ENCODE measurements at regions not wholly inside any gene's neighbourhood (a gene's known extent, or its start where the extent isn't known, plus 50 kb on each side); places are given as distances from the start of the nearest gene placed in this dataset.

- Histone ChIP-seq H4K20me1 (ENCODE audit: low read length) (no peaks in the 10 kb centered on the region), H3K27me3 (ENCODE audit: low read length) (no peaks in the 10 kb centered on the region), H2AFZ (ENCODE audit: low read length) (no peak overlapping the region), H3K27ac (ENCODE audit: low read length) (no peak overlapping the region), H3K9me3 (ENCODE audit: low read length) (peaks cover 16% of the 10 kb centered on the region; the same call in 1 of the 2 replicates), H3K4me1 (ENCODE audit: insufficient read depth, low read length) (no peaks in the 10 kb centered on the region), H3K79me2 (ENCODE audit: low read length) (no peaks in the 10 kb centered on the region), H3K36me3 (ENCODE audit: low read depth, low read length) (no peaks in the 10 kb centered on the region), H3K4me2 (ENCODE audit: low read length) (no peak overlapping the region), H3K4me3 (ENCODE audit: low read length) (no peak overlapping the region), H3K9ac (ENCODE audit: low read length) (no peak overlapping the region), H3K9me2 (replicated peaks; ENCODE audit: low read length) (no peaks in the 10 kb centered on the region), H3F3A (ENCODE audit: low read length, unreplicated experiment) (no peaks in the 10 kb centered on the region)
- no TSS peak for BruUV-seq (replicated peaks)
- ChIA-PET POLR2A (ENCODE audit: unreplicated experiment) (no interaction called here), CTCF (no interaction called here)
- TF ChIP-seq EZH2phosphoT487 (IDR thresholded peaks at IDR 0.05; ENCODE audit: borderline replicate concordance, low read length) (no peak), EZH2 (IDR thresholded peaks at IDR 0.05; ENCODE audit: low read length, unreplicated experiment) (no peak), CTCF (conservative IDR thresholded peaks at IDR 0.05; ENCODE audit: low read depth, low read length) (no peak)
- intact Hi-C loops (cut with micrococcal nuclease), result no loop called here
- ATAC-seq (no peak), DNase-seq (no peak)
Measured at GRCh38 chr5:2482778-2483177, 268.7 kb downstream of the IRX2 start.

- Histone ChIP-seq H3K9ac (ENCODE audit: low read length) (no peak overlapping the region), H3K4me3 (ENCODE audit: low read length) (no peak overlapping the region), H3F3A (ENCODE audit: low read length, unreplicated experiment) (no peaks in the 10 kb centered on the region), H2AFZ (ENCODE audit: low read length) (no peak overlapping the region), H3K9me3 (ENCODE audit: low read length) (peaks cover 16% of the 10 kb centered on the region; the same call in 1 of the 2 replicates), H4K20me1 (ENCODE audit: low read length) (no peaks in the 10 kb centered on the region), H3K27me3 (ENCODE audit: low read length) (0 out of 2 replicates have a peak, but pooled peaks cover 5% of the 10 kb centered on the region), H3K4me2 (ENCODE audit: low read length) (no peak overlapping the region), H3K4me1 (ENCODE audit: insufficient read depth, low read length) (no peaks in the 10 kb centered on the region), H3K79me2 (ENCODE audit: low read length) (no peaks in the 10 kb centered on the region), H3K27ac (ENCODE audit: low read length) (no peak overlapping the region), H3K9me2 (replicated peaks; ENCODE audit: low read length) (no peaks in the 10 kb centered on the region), H3K36me3 (ENCODE audit: low read depth, low read length) (no peaks in the 10 kb centered on the region)
- ChIA-PET POLR2A (ENCODE audit: unreplicated experiment) (no interaction called here), CTCF (no interaction called here)
- ATAC-seq (no peak), DNase-seq (no peak)
- TF ChIP-seq EZH2 (IDR thresholded peaks at IDR 0.05; ENCODE audit: low read length, unreplicated experiment), result no peak
- TF ChIP-seq CTCF (conservative IDR thresholded peaks at IDR 0.05; ENCODE audit: low read depth, low read length), result no peak
- TF ChIP-seq EZH2phosphoT487 (IDR thresholded peaks at IDR 0.05; ENCODE audit: borderline replicate concordance, low read length), result no peak
- BruUV-seq (replicated peaks), result no TSS peak
- intact Hi-C loops (cut with micrococcal nuclease), result no loop called here
Measured at GRCh38 chr5:2480871-2481270, 270.6 kb downstream of the IRX2 start.

GRCh38 chr5:2475902-2476301 lies 275.6 kb downstream of the IRX2 start:
- no peak overlapping the region for H3K27ac ChIP-seq (ENCODE audit: low read length)
- no peaks in the 10 kb centered on the region for H3K36me3 ChIP-seq (ENCODE audit: low read depth, low read length)
- H2AFZ ChIP-seq (ENCODE audit: low read length), result no peak overlapping the region
- peaks cover 5% of the 10 kb centered on the region; the same call in 1 of the 2 replicates for H3K27me3 ChIP-seq (ENCODE audit: low read length)
- no peak overlapping the region for H3K4me2 ChIP-seq (ENCODE audit: low read length)
- H3K9me2 ChIP-seq (replicated peaks; ENCODE audit: low read length), result no peaks in the 10 kb centered on the region
- TF ChIP-seq EZH2phosphoT487 (IDR thresholded peaks at IDR 0.05; ENCODE audit: borderline replicate concordance, low read length), result no peak
- no peak for TF ChIP-seq EZH2 (IDR thresholded peaks at IDR 0.05; ENCODE audit: low read length, unreplicated experiment)
- no peak for TF ChIP-seq CTCF (conservative IDR thresholded peaks at IDR 0.05; ENCODE audit: low read depth, low read length)
- ChIA-PET CTCF (no interaction called here), POLR2A (ENCODE audit: unreplicated experiment) (no interaction called here)
- no TSS peak for BruUV-seq (replicated peaks)
- no peak overlapping the region for H3K9ac ChIP-seq (ENCODE audit: low read length)
- H3F3A ChIP-seq (ENCODE audit: low read length, unreplicated experiment), result no peaks in the 10 kb centered on the region
- H3K79me2 ChIP-seq (ENCODE audit: low read length), result no peaks in the 10 kb centered on the region
- no peaks in the 10 kb centered on the region for H3K4me1 ChIP-seq (ENCODE audit: insufficient read depth, low read length)
- ATAC-seq, result no peak
- no peaks in the 10 kb centered on the region for H4K20me1 ChIP-seq (ENCODE audit: low read length)
- no peaks in the 10 kb centered on the region for H3K9me3 ChIP-seq (ENCODE audit: low read length)
- no peak overlapping the region for H3K4me3 ChIP-seq (ENCODE audit: low read length)
- intact Hi-C loops (cut with micrococcal nuclease), result no loop called here
- no peak for DNase-seq
